ENCODE measurements at regions not wholly inside any gene's neighbourhood (a gene's known extent, or its start where the extent isn't known, plus 50 kb on each side); places are given as distances from the start of the nearest gene placed in this dataset.
A peak's percentile ranks its signal among the peaks of the same experiment; 100 is the strongest.

DNA sequence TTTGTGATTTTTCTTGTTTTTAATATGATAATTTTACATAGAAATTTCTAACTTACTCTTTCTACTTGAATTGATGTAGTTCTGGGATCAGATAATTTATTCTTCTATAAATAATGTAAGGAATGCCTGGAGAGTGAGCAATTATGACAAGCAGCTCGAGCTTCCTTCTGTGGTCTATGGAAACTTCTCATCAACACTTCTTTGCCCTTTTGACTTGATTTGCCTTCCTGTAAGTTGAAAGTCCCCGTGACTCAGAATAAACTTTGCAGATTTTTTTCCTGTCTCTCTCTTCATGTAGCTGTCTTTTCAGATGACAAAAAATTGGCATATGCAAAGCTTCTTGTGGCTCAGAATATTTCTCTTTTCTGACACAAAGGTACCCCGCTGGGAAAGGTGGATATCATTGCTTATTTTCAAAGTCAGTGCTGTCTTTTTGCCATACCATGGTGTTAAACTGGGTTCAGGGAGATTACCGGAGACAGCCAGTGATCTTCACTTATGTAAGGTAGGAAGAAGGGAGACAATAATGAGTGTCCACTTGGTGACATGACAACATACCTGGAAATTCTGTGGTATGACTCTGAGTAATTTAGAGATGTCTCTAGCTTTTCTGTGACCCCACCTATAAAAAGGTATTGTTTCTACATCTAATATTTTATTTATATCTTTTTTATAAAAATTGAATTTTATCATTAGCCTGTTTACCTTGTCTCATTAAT lies 278.6 kb upstream of the GNPDA2 start:
- Histone ChIP-seq H3K36me3 (ENCODE audit: control insufficient read depth, insufficient read depth, low read length) (no peaks in the 10 kb centered on the region), H4K20me1 (ENCODE audit: control insufficient read depth, extremely low read depth, insufficient read depth, low read length) (no peaks in the 10 kb centered on the region), H3K9me3 (ENCODE audit: control insufficient read depth, insufficient read depth, low read depth, low read length) (no peaks in the 10 kb centered on the region), H3K4me3 (replicated peaks in 1 of 4; ENCODE audit: control extremely low read depth in 1 of 4, insufficient read depth in 1 of 4, low read depth in 3 of 4, low read length in 4 of 4) (no peak overlapping the region), H3K9ac (ENCODE audit: insufficient read depth, low read length) (no peak overlapping the region), H3K27me3 (ENCODE audit: control insufficient read depth, insufficient read depth, low read length) (no peaks in the 10 kb centered on the region), H3K79me2 (ENCODE audit: control insufficient read depth, insufficient read depth, low read length) (no peaks in the 10 kb centered on the region), H2AFZ (ENCODE audit: low read length) (no peak overlapping the region), H3K4me1 (ENCODE audit: control insufficient read depth, extremely low read depth, insufficient read depth, low read length) (no peaks in the 10 kb centered on the region), H3K27ac (ENCODE audit: insufficient read depth, low read length) (no peak overlapping the region), H3K4me2 (ENCODE audit: extremely low read depth, insufficient read depth, low read length) (no peak overlapping the region)
- DNase-seq (ENCODE audit: low read depth in 2 of 2) = peak in 1 of 2 donors; percentile 8
- TF ChIP-seq, protein P1, sequence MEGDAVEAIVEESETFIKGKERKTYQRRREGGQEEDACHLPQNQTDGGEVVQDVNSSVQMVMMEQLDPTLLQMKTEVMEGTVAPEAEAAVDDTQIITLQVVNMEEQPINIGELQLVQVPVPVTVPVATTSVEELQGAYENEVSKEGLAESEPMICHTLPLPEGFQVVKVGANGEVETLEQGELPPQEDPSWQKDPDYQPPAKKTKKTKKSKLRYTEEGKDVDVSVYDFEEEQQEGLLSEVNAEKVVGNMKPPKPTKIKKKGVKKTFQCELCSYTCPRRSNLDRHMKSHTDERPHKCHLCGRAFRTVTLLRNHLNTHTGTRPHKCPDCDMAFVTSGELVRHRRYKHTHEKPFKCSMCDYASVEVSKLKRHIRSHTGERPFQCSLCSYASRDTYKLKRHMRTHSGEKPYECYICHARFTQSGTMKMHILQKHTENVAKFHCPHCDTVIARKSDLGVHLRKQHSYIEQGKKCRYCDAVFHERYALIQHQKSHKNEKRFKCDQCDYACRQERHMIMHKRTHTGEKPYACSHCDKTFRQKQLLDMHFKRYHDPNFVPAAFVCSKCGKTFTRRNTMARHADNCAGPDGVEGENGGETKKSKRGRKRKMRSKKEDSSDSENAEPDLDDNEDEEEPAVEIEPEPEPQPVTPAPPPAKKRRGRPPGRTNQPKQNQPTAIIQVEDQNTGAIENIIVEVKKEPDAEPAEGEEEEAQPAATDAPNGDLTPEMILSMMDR (conservative IDR thresholded peaks at IDR 0.05 in 1 of 2, IDR thresholded peaks at IDR 0.05 in 1 of 2; ENCODE audit: low read depth in 1 of 2, low read length in 2 of 2) = no peak
- no peak for TF ChIP-seq EZH2 (IDR thresholded peaks at IDR 0.05; ENCODE audit: low read length, missing control alignments)

DNA sequence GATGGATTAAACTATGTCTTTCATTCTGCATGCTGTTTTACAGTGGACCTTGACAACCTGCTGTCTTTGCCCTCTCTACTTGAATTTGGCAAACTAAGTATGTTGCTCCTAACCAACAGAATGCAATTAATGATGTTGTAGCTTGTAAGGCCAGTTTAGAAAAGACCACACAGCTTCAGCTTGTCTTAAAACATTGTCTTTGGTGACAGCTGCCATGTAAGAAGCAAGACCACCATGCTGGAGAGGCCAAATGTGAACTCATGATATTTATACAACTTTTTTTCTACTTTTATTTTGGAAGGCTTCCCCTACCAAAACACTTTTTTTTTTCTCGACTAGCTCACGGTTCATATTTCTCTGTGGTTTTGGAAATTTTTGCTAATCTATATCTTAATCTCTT lies 278.0 kb upstream of the GNPDA2 start:
- Histone ChIP-seq H3K4me2 (ENCODE audit: extremely low read depth, insufficient read depth, low read length) (no peak overlapping the region), H3K4me1 (ENCODE audit: control insufficient read depth, extremely low read depth, insufficient read depth, low read length) (no peaks in the 10 kb centered on the region), H3K9ac (ENCODE audit: insufficient read depth, low read length) (no peak overlapping the region), H3K79me2 (ENCODE audit: control insufficient read depth, insufficient read depth, low read length) (no peaks in the 10 kb centered on the region), H3K36me3 (ENCODE audit: control insufficient read depth, insufficient read depth, low read length) (no peaks in the 10 kb centered on the region), H3K4me3 (replicated peaks in 1 of 4; ENCODE audit: control extremely low read depth in 1 of 4, insufficient read depth in 1 of 4, low read depth in 3 of 4, low read length in 4 of 4) (no peak overlapping the region), H3K27ac (ENCODE audit: insufficient read depth, low read length) (no peak overlapping the region), H2AFZ (ENCODE audit: low read length) (no peak overlapping the region), H4K20me1 (ENCODE audit: control insufficient read depth, extremely low read depth, insufficient read depth, low read length) (no peaks in the 10 kb centered on the region), H3K27me3 (ENCODE audit: control insufficient read depth, insufficient read depth, low read length) (no peaks in the 10 kb centered on the region), H3K9me3 (ENCODE audit: control insufficient read depth, insufficient read depth, low read depth, low read length) (no peaks in the 10 kb centered on the region)
- TF ChIP-seq EZH2 (IDR thresholded peaks at IDR 0.05; ENCODE audit: low read length, missing control alignments) = no peak
- TF ChIP-seq, protein P1 (conservative IDR thresholded peaks at IDR 0.05 in 1 of 2, IDR thresholded peaks at IDR 0.05 in 1 of 2; ENCODE audit: low read depth in 1 of 2, low read length in 2 of 2) = no peak
- DNase-seq (ENCODE audit: low read depth in 2 of 2) = no peak

DNA sequence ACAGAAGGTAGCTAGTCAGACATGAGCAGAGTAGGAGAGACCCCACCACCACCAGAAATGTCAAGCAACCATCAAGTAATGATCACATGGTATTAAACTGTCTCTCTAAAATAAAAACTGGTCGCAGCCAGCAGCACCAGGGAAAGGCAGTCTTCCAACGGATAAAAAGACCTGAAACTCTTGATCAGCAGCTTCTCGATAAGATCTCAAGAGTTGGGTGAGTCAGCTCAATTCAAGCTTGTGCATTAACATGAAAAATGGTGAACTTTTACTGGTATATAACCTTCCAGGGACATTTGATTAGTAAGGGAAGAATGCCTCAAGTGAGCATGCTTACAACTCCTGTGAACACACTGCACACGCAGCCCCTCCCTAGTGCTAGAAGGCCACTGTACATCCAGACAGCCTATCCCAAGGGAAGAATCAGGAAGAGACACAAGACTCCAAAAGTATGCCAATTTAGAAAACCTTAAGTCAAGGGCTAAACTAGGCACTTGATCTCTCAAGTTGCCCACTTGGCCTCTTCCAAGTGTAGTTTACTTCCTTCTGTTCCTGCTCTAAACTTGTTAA lies 270.0 kb upstream of the GNPDA2 start:
- Histone ChIP-seq H3K4me1 (ENCODE audit: control insufficient read depth, extremely low read depth, insufficient read depth, low read length) (no peaks in the 10 kb centered on the region), H3K4me2 (ENCODE audit: extremely low read depth, insufficient read depth, low read length) (no peak overlapping the region), H3K4me3 (replicated peaks in 1 of 4; ENCODE audit: control extremely low read depth in 1 of 4, insufficient read depth in 1 of 4, low read depth in 3 of 4, low read length in 4 of 4) (no peak overlapping the region), H3K9me3 (ENCODE audit: control insufficient read depth, insufficient read depth, low read depth, low read length) (no peaks in the 10 kb centered on the region), H3K27me3 (ENCODE audit: control insufficient read depth, insufficient read depth, low read length) (no peaks in the 10 kb centered on the region), H3K27ac (ENCODE audit: insufficient read depth, low read length) (no peak overlapping the region), H4K20me1 (ENCODE audit: control insufficient read depth, extremely low read depth, insufficient read depth, low read length) (no peaks in the 10 kb centered on the region), H3K36me3 (ENCODE audit: control insufficient read depth, insufficient read depth, low read length) (no peaks in the 10 kb centered on the region), H3K9ac (ENCODE audit: insufficient read depth, low read length) (no peak overlapping the region), H3K79me2 (ENCODE audit: control insufficient read depth, insufficient read depth, low read length) (no peaks in the 10 kb centered on the region), H2AFZ (ENCODE audit: low read length) (no peak overlapping the region)
- DNase-seq (ENCODE audit: low read depth in 2 of 2) = no peak
- TF ChIP-seq, protein P1 (conservative IDR thresholded peaks at IDR 0.05 in 1 of 2, IDR thresholded peaks at IDR 0.05 in 1 of 2; ENCODE audit: low read depth in 1 of 2, low read length in 2 of 2) = no peak
- no peak for TF ChIP-seq EZH2 (IDR thresholded peaks at IDR 0.05; ENCODE audit: low read length, missing control alignments)

Data from fibroblast of lung (primary cell).